HG03457 (cell line): ENCODE measurements at regions not wholly inside any gene's neighbourhood (a gene's known extent, or its start where the extent isn't known, plus 50 kb on each side); places are given as distances from the start of the nearest gene placed in this dataset.

Experiments
- ATAC-seq: cut with Tn5 transposase; IDR thresholded peaks from one replicate; pipeline ENCODE4 v1.9.1; 2021; ENCODE audit warnings: moderate number of reproducible peaks; ENCODE audit not compliant: unreplicated experiment

DNA sequence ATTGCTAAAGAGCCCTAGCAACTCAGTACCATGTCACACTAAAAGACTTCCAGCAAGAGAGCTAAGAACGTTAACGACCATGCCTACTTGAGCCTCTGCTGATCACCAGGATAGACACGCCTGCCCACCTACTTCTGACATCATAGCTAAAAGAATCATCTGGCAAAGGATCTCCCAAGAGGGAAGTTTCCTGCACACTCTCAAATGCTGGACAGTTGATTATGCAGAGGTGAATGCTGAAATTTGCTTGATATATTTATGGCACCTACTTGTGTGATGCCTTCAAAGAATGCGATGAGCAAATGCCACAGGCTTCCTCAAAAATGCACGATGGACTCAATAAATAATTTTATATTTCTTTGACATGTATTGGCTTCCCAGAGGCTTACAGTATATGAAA is 113.6 kb downstream of the GALC start:
- ATAC-seq: no peak

GRCh38 chr14:87878959-87879358 is 114.0 kb downstream of the GALC start:
- ATAC-seq: no peak

DNA sequence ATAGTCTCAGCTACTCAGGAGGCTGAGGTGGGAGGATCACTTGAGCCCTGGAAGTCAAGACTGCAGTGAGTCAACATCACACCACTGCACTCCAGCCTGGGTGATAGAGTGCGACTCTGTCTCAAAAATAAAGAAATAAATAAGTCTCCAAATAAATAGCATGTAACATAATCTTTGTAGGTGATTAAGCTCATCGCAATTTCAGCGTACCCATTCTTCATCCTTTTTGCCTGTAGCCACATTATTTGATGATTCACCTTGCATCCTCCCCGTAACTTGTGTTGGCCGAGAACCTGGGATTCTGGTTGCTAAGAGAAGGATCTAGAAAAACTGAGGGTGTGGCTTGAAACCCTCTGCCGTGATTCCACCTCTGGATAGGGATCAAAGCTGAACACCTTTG is 115.1 kb downstream of the GALC start:
- ATAC-seq: no peak

DNA sequence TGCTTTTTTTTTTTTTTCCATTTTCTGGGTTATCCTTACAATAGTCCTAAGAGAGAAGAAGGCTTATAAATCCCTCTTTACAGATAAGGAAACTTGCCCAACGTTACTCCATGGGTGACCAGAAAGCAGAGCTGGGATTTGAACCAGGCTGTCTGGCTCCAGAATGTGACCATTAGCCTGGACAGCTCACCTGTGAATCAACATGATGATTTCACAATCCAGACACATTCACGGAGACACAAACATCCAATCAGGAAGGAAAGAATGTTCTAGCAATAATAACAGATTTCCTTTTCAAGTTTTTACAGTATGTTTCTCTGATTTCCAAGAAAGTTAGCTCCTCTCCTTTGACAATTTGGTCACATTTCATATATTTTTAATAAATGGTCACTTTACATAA is 118.3 kb downstream of the GALC start:
- ATAC-seq: no peak

GRCh38 chr14:87873741-87874140 is 119.2 kb downstream of the GALC start:
- no peak for ATAC-seq

GRCh38 chr14:87869619-87870583 is 123.1 kb downstream of the GALC start:
- peak; percentile 70 for ATAC-seq

DNA sequence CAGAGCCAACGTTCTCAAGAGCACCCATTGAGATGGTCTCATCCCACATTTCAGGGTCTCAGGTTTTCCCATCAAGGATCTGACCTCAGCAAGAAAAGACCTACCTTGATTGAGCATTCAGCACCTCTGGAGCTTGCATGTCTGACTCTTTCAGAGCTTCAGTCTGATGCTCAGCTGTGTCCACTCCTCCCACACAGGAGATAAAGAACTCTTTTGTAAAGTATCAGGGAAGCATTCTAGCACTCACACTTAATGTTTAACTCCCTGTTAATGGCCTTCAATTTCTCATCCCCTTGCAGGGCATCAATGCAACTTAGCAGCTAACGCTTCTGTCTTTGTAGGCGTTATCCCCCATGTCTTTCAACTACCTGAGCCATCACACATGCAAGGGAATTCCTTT is 124.1 kb downstream of the GALC start:
- ATAC-seq: no peak

GRCh38 chr14:87866116-87866515 is 126.9 kb downstream of the GALC start:
- no peak for ATAC-seq

- ATAC-seq: no peak
Observed at GRCh38 chr14:87864356-87865270, 128.4 kb downstream of the GALC start.

DNA sequence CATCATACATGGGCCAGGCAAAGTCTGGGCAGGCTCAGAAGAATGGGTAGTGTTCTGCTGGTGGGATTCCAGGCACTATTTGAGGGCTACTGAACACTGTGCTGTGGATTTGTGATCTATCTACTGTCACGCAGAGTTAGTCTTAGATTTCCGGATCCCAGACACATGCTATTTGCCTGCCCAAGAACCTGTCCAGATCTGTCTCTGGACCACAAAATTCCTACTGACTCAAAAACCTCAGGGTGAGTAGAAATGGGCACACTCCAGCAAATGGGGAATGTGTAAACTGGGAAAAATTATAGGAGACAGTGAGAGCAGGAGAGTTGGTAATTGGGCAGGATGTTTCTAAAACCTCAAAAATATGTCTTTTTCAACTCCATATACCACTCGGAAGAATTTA is 129.9 kb downstream of the GALC start:
- ATAC-seq: no peak

DNA sequence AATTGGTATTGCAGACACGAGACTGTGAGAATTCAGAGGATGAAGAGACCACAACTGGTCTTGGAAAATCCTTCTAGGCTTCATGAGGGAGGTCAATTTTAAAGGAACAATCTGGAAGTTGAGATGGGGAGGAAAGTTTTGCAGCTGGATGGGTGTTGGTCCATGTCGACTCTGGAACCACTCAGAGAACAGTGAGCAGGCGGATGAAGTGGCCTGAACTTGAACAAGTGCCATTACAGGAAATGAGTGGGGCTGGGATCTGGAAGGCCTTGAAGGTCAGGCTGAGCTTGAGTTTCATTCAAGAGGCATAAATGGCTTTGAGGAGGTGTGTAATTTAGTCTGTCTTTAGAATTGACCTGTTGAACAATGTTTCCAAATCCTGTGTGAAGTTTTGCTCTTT is 140.9 kb downstream of the GALC start:
- no peak for ATAC-seq

DNA sequence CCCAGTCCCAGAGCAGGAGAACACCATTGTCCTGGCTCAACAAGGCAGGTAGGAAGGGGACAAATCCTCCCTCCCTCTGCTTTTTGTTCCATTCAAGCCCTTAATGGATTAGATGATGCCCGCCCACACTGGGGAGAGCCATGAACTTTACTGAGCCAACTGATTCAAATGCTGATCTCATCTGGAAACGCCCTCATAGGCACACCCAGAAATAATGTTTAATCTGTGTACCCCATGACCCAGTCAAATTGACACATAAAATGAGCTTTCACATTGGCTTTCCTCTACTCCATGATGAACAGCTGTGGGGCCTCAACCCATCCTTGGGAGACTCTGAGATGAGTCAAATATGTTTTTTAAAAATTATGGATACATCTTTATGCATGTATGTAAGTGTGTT is 141.8 kb downstream of the GALC start:
- ATAC-seq: no peak

DNA sequence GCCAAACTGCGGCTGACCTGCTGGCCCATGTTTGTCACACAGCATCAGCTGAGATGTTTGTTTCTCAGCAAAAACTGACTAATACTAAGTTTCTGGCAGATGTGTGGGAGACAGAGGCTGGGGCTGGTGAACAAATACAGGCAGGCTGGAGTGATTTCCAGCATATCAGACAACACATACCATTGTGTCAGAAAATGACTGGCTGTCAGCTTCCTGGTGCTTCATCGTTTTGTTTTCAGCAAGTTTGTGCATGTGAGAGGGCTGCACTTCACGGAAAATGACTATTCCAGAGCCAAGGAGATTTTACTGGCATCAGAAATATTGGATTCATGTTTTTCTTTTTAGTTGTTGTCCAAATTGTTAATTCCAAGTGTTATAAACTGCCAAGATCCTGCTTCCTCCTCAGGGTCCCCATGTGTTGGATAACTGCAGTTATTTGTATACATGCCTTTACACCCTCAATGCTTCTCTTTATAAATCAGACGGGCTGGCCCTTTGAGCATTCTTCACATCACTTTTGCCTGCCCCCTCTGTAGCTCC is 145.7 kb downstream of the GALC start:
- ATAC-seq: no peak

DNA sequence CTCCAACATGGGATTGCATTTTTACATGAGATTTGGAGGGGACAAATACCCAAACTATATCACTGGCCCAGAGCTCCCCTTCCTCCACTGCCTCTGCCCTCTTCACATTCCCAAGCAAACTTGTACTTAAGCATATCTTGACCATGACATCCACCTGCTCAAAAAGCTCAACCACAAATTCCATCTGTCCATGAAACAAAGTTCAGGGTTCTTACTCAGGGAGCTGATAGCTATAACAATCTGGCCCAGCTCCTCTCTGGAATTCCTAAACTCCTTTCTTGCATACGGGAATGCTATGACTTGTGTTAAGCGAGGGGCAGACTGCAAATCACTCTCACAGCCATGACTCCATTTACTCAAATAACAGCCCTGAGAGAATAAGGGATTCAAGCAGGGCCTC is 152.1 kb downstream of the GALC start:
- no peak for ATAC-seq

GRCh38 chr14:87838931-87839330 is 154.1 kb downstream of the GALC start:
- ATAC-seq: no peak

- no peak for ATAC-seq
Observed at GRCh38 chr14:87837296-87837695, 155.7 kb downstream of the GALC start.

DNA sequence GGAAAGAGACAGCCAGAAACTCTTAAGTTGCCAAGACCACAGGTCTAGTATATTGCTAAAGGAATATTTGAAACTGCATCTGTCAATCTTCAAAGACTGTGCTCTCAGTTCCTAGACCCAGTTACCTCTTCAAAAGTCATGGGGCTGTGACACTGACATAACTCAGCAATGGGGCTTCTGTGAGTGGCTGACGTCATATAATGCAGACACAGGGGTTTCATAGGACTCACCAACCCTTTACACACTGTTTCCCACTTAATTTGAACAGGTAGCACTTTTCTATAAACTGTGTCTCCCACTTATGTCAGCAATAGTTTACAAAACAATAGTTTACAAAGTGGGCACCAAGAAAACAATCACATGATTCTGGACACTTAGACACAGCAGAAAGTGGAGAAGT is 158.4 kb downstream of the GALC start:
- no peak for ATAC-seq

- no peak for ATAC-seq
Observed at GRCh38 chr14:87833026-87833425, 160.0 kb downstream of the GALC start.

DNA sequence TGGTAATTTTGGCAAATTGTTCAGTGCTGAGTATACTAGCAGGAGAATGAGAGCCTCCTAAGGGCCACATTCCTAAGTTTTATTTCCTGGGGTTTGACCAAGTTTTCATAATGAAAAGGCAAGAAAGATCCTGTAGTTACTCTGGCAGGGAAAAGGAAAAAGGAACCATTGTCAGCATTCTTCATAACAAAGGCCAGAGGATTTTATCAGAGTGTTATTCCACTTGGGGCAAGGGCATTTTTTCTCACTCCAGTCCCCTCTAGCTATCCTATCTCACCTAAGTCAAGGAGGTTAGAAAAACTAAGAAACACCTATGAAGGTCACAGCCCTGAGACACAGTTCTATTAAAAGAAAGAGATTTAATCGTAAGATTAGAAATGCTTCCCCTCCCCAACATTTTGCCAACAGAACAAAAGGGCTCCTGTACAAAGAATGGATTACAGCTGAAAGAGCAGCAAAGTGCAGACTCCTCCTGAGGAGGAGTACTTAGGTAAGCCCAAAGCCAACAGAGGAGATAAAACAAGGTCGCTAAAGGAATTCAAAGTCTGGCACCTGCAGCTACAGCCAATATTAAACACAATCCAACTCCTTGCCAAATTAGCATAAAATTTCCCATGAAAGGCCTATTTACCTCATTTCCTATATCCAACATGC is 162.4 kb downstream of the GALC start:
- ATAC-seq: no peak

DNA sequence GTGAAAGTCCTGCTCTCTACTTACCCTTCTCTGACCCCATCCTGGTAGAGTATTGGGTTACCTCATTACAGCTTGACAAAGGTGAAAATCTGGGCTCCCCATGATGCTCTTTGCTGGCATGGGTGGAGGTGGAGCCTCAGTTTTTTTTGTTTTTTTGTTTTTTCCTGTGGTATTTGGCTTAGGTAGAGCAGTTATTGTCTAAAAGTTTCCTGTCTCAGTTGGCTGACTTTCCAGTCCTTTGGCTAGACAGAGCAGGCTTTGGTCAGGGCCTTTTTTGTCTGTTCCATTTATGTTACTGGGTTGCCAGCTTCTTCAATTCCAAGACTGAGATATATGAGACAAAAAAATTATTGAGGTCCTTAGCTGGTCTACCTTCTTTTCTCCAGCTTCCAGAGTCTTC is 163.4 kb downstream of the GALC start:
- no peak for ATAC-seq

GRCh38 chr14:87824266-87824665 is 168.7 kb downstream of the GALC start:
- ATAC-seq: no peak
